Nephron progenitor cell (in vitro differentiated cells): ENCODE measurements at regions not wholly inside any gene's neighbourhood (a gene's known extent, or its start where the extent isn't known, plus 50 kb on each side); places are given as distances from the start of the nearest gene placed in this dataset.
"Not testable (repeated sequence)": the region's sequence is repeated elsewhere in the genome, so short reads cannot be mapped to it uniquely, and the experiment has no call there.

Experiments
- DNase-seq: peaks from one replicate; pipeline ENCODE4 v3.0.0; 2021
- H3K27ac Mint-ChIP-seq: 2 replicates; pipeline ENCODE4 v1.8.0; 2021; ENCODE audit warnings: mild to moderate bottlenecking, moderate library complexity, mixed read lengths
- H3K27me3 Mint-ChIP-seq: 2 replicates; pipeline ENCODE4 v1.8.0; 2021; ENCODE audit warnings: mild to moderate bottlenecking, low read depth, mixed read lengths; ENCODE audit not compliant: poor library complexity
- H3K36me3 Mint-ChIP-seq: 2 replicates; pipeline ENCODE4 v1.8.0; 2021; ENCODE audit warnings: low read depth, mixed read lengths
- H3K4me1 Mint-ChIP-seq: 2 replicates; pipeline ENCODE4 v1.8.0; 2021; ENCODE audit warnings: mixed read lengths
- H3K4me3 Mint-ChIP-seq: 2 replicates; pipeline ENCODE4 v1.8.0; 2021; ENCODE audit warnings: mild to moderate bottlenecking, moderate library complexity, mixed read lengths
- H3K9me3 Mint-ChIP-seq: 2 replicates; pipeline ENCODE4 v1.8.0; 2021; ENCODE audit warnings: mild to moderate bottlenecking, moderate library complexity, mixed read lengths
- TF ChIP-seq, protein P1 (sequence below): fragments of 200-600 bp; sonication (generic); IDR thresholded peaks from 2 replicates; pipeline ENCODE4 v1.5.0; 2021; ENCODE audit warnings: antibody characterized with exemption

DNA sequence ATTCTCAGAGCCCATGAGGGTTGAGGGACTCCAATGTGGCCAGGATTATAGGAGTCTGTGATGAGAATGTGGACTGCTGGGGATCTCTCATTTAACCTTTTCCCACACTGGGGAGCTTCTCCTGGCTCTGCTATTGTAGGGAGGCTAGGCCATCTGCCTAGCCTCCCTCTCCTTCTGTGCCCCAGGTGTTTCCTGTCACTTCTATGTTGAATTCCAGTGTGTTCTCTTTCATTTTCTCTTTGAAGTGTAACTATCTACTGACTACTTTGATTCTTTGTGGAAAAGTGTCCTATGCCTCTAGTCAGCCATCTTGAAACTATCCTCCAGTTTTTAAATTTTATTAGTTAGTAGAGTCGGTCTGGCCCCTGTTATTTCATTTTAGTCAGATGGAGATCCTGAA, 53.4 kb upstream of the ABCD2 start:
- no peak for DNase-seq
- no peaks in the 10 kb centered on the region for H3K27me3 Mint-ChIP-seq
- peaks cover 29% of the 10 kb centered on the region for H3K9me3 Mint-ChIP-seq
- H3K4me3 Mint-ChIP-seq: no peak overlapping the region
- H3K27ac Mint-ChIP-seq: no peak overlapping the region
- H3K4me1 Mint-ChIP-seq: no peaks in the 10 kb centered on the region
- peaks cover 8% of the 10 kb centered on the region for H3K36me3 Mint-ChIP-seq
- TF ChIP-seq, protein P1, sequence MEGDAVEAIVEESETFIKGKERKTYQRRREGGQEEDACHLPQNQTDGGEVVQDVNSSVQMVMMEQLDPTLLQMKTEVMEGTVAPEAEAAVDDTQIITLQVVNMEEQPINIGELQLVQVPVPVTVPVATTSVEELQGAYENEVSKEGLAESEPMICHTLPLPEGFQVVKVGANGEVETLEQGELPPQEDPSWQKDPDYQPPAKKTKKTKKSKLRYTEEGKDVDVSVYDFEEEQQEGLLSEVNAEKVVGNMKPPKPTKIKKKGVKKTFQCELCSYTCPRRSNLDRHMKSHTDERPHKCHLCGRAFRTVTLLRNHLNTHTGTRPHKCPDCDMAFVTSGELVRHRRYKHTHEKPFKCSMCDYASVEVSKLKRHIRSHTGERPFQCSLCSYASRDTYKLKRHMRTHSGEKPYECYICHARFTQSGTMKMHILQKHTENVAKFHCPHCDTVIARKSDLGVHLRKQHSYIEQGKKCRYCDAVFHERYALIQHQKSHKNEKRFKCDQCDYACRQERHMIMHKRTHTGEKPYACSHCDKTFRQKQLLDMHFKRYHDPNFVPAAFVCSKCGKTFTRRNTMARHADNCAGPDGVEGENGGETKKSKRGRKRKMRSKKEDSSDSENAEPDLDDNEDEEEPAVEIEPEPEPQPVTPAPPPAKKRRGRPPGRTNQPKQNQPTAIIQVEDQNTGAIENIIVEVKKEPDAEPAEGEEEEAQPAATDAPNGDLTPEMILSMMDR: no peak

DNA sequence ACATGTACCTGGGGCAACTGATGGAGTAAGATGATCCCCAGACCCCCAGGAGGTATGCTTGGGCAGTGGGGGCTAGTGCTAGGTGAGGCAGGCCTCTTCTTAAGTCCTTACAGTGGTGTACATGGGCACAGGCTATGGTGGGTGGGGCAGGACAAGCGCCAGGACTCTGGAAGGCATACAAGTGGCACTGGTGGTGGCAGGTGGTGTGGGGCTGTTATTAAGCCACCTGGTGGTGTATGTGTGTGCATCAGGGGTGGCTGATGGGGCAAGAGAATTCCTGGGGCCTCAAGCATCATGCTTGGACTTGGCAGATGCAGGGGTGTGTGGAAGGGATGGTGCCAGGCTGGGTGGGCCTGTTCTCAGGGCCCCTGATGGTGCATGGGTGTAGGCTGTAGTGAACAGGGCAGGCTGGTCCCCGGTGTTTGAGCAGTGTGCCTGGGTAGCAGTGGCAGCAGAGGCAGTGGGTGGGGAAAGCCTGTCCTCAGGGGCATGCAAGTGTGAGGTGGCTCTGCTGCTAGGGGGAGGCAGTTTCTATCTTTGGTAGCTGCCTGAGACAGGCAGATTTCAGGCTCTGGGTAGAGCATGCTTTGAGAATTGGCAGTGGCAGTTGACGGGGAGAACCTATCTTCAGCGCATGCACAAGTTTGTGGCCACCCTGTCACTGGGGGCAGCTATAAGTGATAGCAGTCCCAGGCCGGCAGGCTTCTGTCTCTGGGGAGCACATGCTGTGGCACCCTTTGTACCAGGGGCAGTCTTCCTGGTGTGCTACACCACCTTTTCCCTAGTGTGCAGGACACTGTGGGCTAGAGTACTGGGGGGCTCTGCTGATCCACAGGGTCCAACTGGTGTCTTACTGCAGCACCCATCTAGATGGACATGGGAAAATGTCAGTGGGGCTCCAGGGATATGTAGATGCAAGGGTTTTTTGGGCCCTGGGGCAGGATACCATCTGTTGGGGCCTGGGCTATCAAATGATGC, 52.6 kb upstream of the ABCD2 start:
- Mint-ChIP-seq H3K9me3 (peaks cover 36% of the 10 kb centered on the region), H3K27ac (no peak overlapping the region), H3K36me3 (peaks cover 8% of the 10 kb centered on the region), H3K4me3 (no peak overlapping the region), H3K4me1 (no peaks in the 10 kb centered on the region), H3K27me3 (no peaks in the 10 kb centered on the region)
- TF ChIP-seq, protein P1: no peak
- no peak for DNase-seq

DNA sequence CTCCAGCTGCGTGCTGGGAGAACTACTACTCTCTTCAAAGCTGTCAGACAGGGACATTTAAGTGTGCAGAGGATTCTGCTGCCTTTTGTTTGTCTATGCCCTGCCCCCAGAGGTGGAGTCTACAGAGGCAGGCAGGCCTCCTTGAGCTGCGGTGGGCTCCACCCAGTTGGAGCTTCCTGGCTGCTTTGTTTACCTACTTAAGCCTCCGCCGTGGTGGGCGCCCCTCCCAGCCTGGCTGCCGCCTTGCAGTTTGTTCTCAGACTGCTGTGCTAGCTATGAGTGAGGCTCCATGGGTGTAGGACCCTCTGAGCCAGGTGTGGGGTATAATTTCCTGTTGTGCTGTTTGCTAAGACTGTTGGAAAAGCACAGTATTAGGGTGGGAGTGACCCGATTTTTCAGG, 49.9 kb upstream of the ABCD2 start:
- H3K4me1 Mint-ChIP-seq, H3K27me3 Mint-ChIP-seq, H3K36me3 Mint-ChIP-seq, H3K4me3 Mint-ChIP-seq, DNase-seq, H3K27ac Mint-ChIP-seq: not testable (repeated sequence)
- peaks cover 43% of the 10 kb centered on the region for H3K9me3 Mint-ChIP-seq
